ENCODE measurements at regions not wholly inside any gene's neighbourhood (a gene's known extent, or its start where the extent isn't known, plus 50 kb on each side); places are given as distances from the start of the nearest gene placed in this dataset.
"Not testable (repeated sequence)": the region's sequence is repeated elsewhere in the genome, so short reads cannot be mapped to it uniquely, and the experiment has no call there.

GRCh38 chr12:25688851-25689250 is 135.8 kb upstream of the LMNTD1 start:
- not testable (repeated sequence) for TF ChIP-seq CTCF, POLR2A (IDR thresholded peaks at IDR 0.05)

Measured in testis (tissue), 2 donors.